ENCODE measurements at regions not wholly inside any gene's neighbourhood (a gene's known extent, or its start where the extent isn't known, plus 50 kb on each side); places are given as distances from the start of the nearest gene placed in this dataset.

DNA sequence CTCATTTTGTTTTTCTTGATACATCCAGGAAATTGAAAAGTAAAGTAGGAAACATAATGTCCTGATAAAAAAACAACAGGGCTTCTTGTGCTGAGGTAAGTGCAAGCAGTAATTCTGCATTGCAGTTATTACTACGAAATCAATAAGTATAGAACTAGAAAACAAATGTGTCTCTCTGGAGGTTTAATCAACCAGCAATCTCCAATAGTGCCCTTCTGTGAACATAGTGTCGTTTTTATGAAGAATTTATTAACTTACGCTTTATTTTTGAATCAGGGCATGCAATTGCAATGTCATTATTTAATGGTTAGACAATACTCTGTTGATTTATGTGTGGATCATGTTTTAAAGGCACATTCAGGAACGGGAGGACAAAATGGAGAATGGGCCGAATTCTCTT is 494.1 kb upstream of the NOVA1 start:
- Histone ChIP-seq H3K9me3 (ENCODE audit: control insufficient read depth, insufficient read depth, low read depth, low read length) (no peaks in the 10 kb centered on the region), H3K4me3 (ENCODE audit: low read depth, low read length) (no peak overlapping the region), H3K27ac (ENCODE audit: extremely low read depth, low read depth, low read length) (no peak overlapping the region), H3K36me3 (ENCODE audit: control insufficient read depth in 2 of 2, insufficient read depth in 1 of 2, low read length in 2 of 2) (no peaks in the 10 kb centered on the region), H3K4me1 (ENCODE audit: control insufficient read depth, insufficient read depth, low read length) (no peaks in the 10 kb centered on the region)
- TF ChIP-seq HOXC10 (CRISPR knock-in tag; IDR thresholded peaks at IDR 0.05), result no peak
- TF ChIP-seq, protein P1, sequence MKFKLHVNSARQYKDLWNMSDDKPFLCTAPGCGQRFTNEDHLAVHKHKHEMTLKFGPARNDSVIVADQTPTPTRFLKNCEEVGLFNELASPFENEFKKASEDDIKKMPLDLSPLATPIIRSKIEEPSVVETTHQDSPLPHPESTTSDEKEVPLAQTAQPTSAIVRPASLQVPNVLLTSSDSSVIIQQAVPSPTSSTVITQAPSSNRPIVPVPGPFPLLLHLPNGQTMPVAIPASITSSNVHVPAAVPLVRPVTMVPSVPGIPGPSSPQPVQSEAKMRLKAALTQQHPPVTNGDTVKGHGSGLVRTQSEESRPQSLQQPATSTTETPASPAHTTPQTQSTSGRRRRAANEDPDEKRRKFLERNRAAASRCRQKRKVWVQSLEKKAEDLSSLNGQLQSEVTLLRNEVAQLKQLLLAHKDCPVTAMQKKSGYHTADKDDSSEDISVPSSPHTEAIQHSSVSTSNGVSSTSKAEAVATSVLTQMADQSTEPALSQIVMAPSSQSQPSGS (tag by site-specific recombination; IDR thresholded peaks at IDR 0.05; ENCODE audit: low read depth), result no peak
- TF ChIP-seq PRDM1 (tag by site-specific recombination; IDR thresholded peaks at IDR 0.05), result no peak
- TF ChIP-seq ZNF544 (tag by site-specific recombination; IDR thresholded peaks at IDR 0.05), result no peak
- no peak for TF ChIP-seq ZNF341 (tag by site-specific recombination; IDR thresholded peaks at IDR 0.05; ENCODE audit: low read depth)
- TF ChIP-seq, protein P2, sequence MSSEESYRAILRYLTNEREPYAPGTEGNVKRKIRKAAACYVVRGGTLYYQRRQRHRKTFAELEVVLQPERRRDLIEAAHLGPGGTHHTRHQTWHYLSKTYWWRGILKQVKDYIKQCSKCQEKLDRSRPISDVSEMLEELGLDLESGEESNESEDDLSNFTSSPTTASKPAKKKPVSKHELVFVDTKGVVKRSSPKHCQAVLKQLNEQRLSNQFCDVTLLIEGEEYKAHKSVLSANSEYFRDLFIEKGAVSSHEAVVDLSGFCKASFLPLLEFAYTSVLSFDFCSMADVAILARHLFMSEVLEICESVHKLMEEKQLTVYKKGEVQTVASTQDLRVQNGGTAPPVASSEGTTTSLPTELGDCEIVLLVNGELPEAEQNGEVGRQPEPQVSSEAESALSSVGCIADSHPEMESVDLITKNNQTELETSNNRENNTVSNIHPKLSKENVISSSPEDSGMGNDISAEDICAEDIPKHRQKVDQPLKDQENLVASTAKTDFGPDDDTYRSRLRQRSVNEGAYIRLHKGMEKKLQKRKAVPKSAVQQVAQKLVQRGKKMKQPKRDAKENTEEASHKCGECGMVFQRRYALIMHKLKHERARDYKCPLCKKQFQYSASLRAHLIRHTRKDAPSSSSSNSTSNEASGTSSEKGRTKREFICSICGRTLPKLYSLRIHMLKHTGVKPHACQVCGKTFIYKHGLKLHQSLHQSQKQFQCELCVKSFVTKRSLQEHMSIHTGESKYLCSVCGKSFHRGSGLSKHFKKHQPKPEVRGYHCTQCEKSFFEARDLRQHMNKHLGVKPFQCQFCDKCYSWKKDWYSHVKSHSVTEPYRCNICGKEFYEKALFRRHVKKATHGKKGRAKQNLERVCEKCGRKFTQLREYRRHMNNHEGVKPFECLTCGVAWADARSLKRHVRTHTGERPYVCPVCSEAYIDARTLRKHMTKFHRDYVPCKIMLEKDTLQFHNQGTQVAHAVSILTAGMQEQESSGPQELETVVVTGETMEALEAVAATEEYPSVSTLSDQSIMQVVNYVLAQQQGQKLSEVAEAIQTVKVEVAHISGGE (tag by site-specific recombination; conservative IDR thresholded peaks at IDR 0.05; ENCODE audit: low read depth), result no peak
- TF ChIP-seq ZNF521 (tag by site-specific recombination; IDR thresholded peaks at IDR 0.05), result no peak
- TF ChIP-seq ZNF248 (tag by site-specific recombination; IDR thresholded peaks at IDR 0.05), result no peak
- no peak for TF ChIP-seq ZNF324 (tag by site-specific recombination; IDR thresholded peaks at IDR 0.05)
- TF ChIP-seq KLF10 (tag by site-specific recombination; IDR thresholded peaks at IDR 0.05), result no peak
- POLR2A ChIA-PET, result no interaction called here
- CTCF ChIA-PET, result no interaction called here

DNA sequence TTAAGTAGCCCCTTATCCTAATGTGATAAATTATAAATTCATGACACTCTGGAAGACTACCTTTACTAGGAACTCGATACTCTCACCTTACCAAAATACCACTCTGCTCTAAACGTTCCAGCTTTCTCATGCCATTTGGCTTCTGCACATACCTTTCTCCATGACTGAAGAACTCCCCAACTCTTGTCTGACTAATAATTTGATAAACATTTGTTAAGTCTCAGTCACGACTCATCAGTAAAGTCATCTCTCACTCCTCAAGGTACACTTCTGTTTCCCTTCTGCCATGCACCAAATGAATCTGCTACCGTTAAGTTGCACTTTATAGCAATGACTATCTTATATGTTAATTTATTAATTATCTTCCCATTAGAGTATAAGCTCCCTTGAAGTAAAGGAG is 498.3 kb upstream of the NOVA1 start:
- Histone ChIP-seq H3K9me3 (ENCODE audit: control insufficient read depth, insufficient read depth, low read depth, low read length) (no peaks in the 10 kb centered on the region), H3K4me3 (ENCODE audit: low read depth, low read length) (no peak overlapping the region), H3K4me1 (ENCODE audit: control insufficient read depth, insufficient read depth, low read length) (no peaks in the 10 kb centered on the region), H3K36me3 (ENCODE audit: control insufficient read depth in 2 of 2, insufficient read depth in 1 of 2, low read length in 2 of 2) (no peaks in the 10 kb centered on the region), H3K27ac (ENCODE audit: extremely low read depth, low read depth, low read length) (no peak overlapping the region)
- ChIA-PET POLR2A (no interaction called here), CTCF (no interaction called here)
- TF ChIP-seq KLF1 (tag by site-specific recombination; IDR thresholded peaks at IDR 0.05), result no peak
- TF ChIP-seq ZNF292 (tag by site-specific recombination; IDR thresholded peaks at IDR 0.05; ENCODE audit: borderline replicate concordance, low read depth), result no peak
- TF ChIP-seq ZNF600 (tag by site-specific recombination; IDR thresholded peaks at IDR 0.05), result no peak
- no peak for TF ChIP-seq ZNF114 (tag by site-specific recombination; IDR thresholded peaks at IDR 0.05)
- no peak for TF ChIP-seq ZNF530 (tag by site-specific recombination; IDR thresholded peaks at IDR 0.05; ENCODE audit: low read depth)
- no peak for TF ChIP-seq YY2 (tag by site-specific recombination; IDR thresholded peaks at IDR 0.05)
- no peak for TF ChIP-seq ZNF302 (tag by site-specific recombination; IDR thresholded peaks at IDR 0.05; ENCODE audit: low read depth)
- TF ChIP-seq ZNF37A (tag by site-specific recombination; IDR thresholded peaks at IDR 0.05), result no peak
- no peak for TF ChIP-seq MEIS1 (CRISPR knock-in tag; IDR thresholded peaks at IDR 0.05; ENCODE audit: borderline replicate concordance)
- TF ChIP-seq ZNF354C (tag by site-specific recombination; IDR thresholded peaks at IDR 0.05; ENCODE audit: borderline replicate concordance, low read depth), result no peak
- no peak for TF ChIP-seq ZNF677 (tag by site-specific recombination; IDR thresholded peaks at IDR 0.05)
- TF ChIP-seq, protein P3, sequence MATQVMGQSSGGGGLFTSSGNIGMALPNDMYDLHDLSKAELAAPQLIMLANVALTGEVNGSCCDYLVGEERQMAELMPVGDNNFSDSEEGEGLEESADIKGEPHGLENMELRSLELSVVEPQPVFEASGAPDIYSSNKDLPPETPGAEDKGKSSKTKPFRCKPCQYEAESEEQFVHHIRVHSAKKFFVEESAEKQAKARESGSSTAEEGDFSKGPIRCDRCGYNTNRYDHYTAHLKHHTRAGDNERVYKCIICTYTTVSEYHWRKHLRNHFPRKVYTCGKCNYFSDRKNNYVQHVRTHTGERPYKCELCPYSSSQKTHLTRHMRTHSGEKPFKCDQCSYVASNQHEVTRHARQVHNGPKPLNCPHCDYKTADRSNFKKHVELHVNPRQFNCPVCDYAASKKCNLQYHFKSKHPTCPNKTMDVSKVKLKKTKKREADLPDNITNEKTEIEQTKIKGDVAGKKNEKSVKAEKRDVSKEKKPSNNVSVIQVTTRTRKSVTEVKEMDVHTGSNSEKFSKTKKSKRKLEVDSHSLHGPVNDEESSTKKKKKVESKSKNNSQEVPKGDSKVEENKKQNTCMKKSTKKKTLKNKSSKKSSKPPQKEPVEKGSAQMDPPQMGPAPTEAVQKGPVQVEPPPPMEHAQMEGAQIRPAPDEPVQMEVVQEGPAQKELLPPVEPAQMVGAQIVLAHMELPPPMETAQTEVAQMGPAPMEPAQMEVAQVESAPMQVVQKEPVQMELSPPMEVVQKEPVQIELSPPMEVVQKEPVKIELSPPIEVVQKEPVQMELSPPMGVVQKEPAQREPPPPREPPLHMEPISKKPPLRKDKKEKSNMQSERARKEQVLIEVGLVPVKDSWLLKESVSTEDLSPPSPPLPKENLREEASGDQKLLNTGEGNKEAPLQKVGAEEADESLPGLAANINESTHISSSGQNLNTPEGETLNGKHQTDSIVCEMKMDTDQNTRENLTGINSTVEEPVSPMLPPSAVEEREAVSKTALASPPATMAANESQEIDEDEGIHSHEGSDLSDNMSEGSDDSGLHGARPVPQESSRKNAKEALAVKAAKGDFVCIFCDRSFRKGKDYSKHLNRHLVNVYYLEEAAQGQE (tag by site-specific recombination; IDR thresholded peaks at IDR 0.05), result no peak
- TF ChIP-seq, protein P4, sequence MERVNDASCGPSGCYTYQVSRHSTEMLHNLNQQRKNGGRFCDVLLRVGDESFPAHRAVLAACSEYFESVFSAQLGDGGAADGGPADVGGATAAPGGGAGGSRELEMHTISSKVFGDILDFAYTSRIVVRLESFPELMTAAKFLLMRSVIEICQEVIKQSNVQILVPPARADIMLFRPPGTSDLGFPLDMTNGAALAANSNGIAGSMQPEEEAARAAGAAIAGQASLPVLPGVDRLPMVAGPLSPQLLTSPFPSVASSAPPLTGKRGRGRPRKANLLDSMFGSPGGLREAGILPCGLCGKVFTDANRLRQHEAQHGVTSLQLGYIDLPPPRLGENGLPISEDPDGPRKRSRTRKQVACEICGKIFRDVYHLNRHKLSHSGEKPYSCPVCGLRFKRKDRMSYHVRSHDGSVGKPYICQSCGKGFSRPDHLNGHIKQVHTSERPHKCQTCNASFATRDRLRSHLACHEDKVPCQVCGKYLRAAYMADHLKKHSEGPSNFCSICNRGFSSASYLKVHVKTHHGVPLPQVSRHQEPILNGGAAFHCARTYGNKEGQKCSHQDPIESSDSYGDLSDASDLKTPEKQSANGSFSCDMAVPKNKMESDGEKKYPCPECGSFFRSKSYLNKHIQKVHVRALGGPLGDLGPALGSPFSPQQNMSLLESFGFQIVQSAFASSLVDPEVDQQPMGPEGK (tag by site-specific recombination; IDR thresholded peaks at IDR 0.05), result no peak
- no peak for TF ChIP-seq ZNF558 (tag by site-specific recombination; IDR thresholded peaks at IDR 0.05)
- no peak for TF ChIP-seq ZNF391 (tag by site-specific recombination; IDR thresholded peaks at IDR 0.05; ENCODE audit: borderline replicate concordance, low read depth)
- no peak for TF ChIP-seq ZNF404 (tag by site-specific recombination; IDR thresholded peaks at IDR 0.05)
- no peak for TF ChIP-seq ZNF658 (tag by site-specific recombination; IDR thresholded peaks at IDR 0.05)
- no peak for TF ChIP-seq GLI4 (tag by site-specific recombination; IDR thresholded peaks at IDR 0.05)

Measured in HEK293 (cell line).